Stimulated activated CD4-positive, alpha-beta T cell treated with anti-CD3 and anti-CD28 coated beads, TNF-alpha, amount 100 ng/mL, for 1 hour (primary cell): ENCODE measurements at regions not wholly inside any gene's neighbourhood (a gene's known extent, or its start where the extent isn't known, plus 50 kb on each side); places are given as distances from the start of the nearest gene placed in this dataset.
"Not testable (repeated sequence)": the region's sequence is repeated elsewhere in the genome, so short reads cannot be mapped to it uniquely, and the experiment has no call there.

Experiments used
- DNase-seq, 3 donors: peaks; one replicate each; pipeline ENCODE4 v3.0.0-alpha.2; 2020; ENCODE audit warnings: low read depth in 3 of 3, low spot score in 1 of 3

- DNase-seq, result no peak
These were observed 469.9 kb upstream of the CBLB start for GRCh38 chr3:106338582-106339214.

DNA sequence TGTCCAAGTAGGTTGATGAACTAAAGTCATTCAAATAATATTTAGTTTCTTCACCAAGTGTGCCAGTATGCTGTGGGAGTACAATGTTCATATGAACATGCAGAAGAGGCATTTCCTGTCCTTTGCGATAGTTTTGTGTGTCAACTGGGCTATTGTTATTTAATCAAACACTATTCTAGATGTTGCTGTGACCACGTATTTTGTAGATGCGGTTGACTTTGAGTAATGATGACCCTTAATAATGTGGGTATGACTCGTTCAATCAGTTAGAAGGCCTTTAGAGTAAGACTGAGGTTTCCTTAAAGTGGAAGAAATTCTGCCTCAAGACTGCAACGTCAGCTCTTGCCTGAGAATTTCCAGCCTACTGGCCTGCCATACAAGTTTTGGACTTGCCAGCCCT, 470.7 kb upstream of the CBLB start:
- no peak for DNase-seq

DNA sequence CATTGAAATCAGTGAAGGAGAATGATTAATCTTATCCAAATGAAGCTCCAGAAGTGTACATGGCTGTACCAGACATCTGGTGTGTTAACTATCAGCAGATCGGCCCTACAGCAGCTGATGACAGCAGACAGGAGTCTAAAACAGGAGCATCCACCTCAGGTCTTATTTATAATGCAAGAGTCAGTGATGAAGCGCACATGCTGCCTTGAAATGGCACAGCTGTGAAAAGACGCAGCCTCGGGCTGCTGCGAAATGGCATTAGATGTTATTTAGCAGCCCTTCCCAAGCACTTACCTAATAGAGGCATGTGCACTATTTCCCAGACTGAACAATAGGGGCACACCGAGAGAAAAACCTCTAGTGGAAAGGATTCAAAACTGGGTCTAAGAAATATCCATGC, 472.3 kb upstream of the CBLB start:
- no peak for DNase-seq

DNA sequence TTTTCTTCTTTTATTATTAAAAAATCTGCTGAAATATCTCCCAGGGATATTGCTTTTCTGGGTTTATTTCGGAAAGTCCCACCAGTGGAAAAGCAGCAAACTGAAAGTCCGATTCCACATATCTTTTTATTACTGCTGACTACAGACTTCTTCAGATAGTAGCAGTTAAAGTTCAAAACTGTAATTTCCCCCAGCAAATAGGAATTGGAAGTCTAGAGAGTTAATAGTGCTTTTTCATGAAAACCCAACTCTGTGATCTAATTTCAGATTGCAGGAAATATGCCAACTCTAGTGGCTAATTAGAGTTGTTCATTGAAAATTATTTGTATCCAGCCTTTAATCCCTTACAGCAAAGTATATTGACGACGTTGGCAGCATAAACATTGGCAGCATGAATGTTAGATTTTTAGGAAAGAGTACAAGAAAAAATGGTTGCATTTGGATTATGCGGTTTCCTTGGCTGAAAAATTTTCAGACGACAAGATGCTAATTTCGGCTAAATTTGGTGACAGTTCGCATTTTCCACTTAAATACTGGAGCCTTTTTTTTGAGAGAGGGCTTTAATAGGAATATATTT, 472.9 kb upstream of the CBLB start:
- no peak for DNase-seq

DNA sequence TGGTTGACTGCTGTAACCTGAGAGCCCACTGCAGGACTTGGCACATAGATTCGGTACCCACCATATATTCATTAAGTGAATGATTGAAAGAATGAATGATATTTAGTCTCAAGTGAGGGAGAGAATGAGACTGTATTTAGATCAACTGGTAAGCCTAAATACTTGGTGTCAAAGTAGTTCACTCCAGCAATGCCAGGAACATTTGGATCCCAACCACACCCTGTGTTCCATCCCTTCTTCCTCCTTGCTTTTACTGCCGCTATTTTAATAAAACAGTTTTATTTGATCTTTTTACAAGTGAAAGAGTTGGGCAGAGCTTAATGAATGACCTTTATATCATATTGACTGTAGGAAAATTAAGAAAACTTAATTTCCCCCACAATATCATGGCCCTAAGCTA, 473.6 kb upstream of the CBLB start:
- no peak for DNase-seq

DNA sequence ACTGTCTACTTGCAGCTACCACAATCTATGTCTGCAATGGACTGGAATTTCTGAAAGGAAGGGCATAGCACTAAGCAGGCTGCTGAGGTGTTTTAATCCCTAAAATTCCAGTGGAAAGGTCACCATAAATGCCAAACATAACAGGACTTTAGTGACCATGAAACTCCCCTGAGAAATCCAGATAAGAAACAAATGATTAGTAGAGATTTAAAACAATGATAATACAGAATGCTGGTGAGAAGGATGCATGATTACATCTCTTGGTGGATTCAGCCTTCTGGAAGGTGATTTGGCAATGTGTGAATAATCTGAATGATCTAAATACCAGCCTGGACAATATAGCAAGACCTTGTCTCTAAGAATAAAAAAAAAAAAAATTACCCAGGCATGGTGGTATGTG, 475.0 kb upstream of the CBLB start:
- DNase-seq, result no peak

GRCh38 chr3:106345353-106346027, 476.7 kb upstream of the CBLB start:
- DNase-seq, result no peak

- DNase-seq, result no peak
These were observed 478.5 kb upstream of the CBLB start for GRCh38 chr3:106347350-106347749.

- DNase-seq, result no peak
These were observed 479.4 kb upstream of the CBLB start for GRCh38 chr3:106348139-106348690.

DNA sequence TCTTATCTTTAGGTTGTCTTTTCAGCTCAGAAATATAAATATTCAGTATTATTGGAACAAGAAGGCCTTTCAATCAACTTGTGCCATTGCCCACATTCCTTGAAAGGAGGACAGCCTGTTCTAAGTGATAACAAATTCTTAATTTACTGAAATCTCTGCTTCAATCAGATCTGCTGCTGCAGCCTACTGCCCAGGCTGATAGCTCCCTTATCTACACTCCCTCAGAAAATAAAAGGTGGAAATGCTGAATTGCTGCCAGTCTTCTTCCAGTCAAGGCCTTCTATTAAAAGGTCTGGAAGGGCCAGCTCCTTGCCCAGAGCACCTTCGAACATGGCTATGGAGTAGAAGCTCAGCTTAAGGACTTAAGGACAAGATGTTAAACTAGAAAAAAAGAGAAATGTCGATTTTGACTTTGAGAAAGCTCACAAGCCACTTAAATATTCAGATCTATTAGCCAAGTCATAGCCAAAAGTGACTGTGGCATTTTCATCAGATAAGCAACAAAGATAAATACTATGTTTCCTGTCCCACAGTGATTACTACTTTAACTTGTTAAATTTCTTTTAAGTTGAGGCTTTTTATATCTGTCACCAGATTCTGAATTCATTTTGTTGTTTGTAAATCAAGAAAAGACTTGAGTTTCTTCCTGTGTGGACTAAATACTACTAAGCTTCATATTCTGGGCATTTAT, 480.5 kb upstream of the CBLB start:
- no peak for DNase-seq

- no peak for DNase-seq
These were observed 487.1 kb upstream of the CBLB start for GRCh38 chr3:106355873-106356272.

DNA sequence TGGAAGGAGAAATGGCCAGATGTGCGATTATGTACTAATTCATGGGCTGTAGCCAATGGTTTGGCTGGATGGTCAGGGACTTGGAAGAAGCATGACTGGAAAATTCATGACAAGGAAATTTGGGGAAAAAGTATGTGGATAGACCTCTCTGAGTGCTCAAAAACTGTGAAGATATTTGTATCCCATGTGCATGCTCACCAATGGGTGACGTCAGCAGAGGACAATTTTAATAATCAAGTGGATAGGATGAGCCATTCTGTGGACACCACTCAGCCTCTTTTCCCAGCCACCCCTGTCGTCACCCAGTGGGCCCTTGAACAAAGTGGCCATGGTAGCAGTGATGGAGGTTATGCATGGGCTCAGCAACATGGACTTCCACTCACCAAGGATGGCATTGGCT, 490.9 kb upstream of the CBLB start:
- no peak for DNase-seq

DNA sequence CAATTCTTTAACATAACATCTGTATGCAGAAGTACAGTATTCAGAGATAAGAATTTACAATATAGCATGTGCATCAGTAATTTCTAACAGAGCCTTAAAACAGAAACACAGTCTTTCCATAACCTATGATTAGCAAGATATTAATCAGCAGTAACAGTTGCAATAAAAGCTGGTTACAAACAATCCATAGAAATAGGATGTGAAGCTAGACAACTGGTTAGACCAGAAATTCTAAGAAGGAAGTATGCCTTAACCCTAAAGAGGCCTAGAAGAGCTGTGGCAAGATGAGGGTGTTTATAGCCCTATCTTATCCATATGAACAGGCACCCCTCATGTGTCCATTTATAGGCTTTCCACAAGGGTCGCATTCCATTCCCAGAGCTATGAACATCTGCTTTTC, 492.1 kb upstream of the CBLB start:
- DNase-seq, result not testable (repeated sequence)

DNA sequence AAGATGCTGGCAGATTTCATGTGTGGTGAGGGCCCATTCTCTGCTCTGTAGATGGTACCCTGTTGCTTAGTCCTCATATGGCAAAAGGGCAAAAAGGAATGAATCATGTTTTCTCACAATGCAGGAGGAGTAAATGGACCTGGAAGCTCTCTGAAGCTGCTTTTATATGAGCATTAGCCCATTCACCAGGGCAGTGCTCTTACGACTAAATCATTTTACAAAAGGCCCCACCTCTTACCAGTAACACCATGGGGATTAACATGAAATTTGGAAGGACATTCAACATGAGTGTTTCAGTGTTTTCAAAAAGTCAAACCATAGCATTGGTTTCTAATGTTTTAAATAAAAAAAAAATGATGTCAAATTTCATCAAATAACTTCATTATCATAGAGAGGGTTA, 495.7 kb upstream of the CBLB start:
- DNase-seq, result no peak

- no peak for DNase-seq
These were observed 496.4 kb upstream of the CBLB start for GRCh38 chr3:106365061-106365691.

GRCh38 chr3:106366352-106366751, 497.5 kb upstream of the CBLB start:
- no peak for DNase-seq

DNA sequence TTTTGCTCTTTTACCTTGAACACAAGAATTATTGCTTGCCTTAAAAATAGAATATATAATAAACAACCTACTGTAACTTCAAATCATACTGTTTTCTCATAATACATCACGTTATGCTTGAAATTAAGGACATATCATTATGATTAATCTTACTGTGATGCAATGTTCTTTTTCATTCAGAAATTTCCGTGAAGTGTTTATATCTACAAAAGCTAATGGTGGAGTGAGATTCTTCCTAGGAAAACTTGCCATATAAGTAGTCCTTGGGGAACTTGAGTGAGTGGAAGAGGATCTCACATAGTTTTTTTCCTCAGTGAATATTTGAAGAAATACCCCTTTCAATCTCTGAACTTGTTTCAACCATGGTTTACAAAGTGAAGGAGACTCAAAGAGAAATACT, 498.7 kb upstream of the CBLB start:
- DNase-seq, result no peak

DNA sequence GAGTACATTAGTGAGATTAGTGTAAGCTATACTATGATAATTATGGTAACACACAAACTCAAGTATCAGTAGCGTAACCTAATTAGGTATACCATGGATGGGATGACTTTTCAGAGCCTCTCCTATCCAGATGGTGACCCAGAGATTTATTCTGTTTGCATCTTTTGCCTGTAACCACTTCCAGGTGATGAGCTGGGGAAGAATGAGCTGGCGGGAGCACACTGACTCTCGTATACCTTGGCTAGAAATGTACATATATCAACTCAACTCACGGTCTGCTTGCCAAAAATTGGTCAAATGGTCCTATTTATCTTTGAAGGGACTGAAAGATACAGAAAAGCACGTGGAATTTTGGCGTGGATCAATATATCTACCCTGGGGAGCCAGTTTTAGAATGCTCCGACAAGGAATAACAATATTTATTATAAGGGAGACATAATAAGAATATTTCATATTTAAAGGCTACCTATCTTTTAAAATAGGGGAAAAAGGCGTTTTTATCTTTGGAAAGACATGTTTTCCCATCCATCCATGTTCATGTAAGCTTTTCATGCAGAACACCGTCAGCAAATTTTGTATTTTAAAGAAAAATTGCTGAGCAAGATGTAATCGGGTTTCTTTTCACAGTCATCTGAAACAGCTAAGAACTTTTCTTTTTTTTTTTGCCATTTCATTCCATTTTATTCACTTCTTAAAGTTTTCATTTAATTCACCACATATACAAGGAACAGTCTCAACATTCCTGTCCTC, 502.6 kb upstream of the CBLB start:
- DNase-seq, result no peak

DNA sequence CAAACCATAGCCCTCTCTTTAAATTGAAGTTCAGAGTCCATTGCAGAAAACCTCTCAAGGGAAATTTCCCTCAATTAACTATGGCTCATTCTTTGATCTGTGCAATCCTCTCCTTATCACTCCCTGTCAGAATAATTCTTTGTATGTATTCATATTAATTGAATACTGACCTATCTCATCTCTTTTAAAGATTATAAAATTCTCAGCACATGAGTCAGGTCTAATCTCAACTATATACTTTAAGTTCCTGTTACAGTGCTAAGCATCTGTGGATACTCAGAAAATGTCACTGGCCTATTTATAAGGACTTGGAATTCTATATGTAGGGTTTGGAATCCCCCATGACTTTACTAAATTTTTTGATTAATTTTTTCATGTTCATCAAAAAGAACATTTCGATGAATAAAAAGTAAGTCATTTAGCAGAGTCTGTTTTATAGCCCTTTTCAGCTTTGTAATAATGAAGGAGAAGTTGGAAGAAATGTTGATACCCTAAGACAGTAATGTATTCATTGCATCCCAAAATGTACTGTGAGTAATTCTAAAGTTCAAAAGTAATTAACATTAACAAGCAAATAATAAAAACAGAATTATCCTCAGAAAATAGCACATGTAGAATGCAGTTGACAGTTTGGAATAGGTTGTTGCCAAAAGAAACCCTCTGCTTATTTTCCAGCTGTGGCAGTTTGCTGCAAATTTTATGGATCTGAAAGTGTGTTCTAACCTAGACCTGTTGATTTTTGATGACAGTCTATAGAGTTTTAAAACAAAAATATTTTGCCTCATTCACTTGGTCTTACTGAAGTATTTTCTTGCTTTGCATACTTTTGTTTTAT, 503.4 kb upstream of the CBLB start:
- no peak for DNase-seq

DNA sequence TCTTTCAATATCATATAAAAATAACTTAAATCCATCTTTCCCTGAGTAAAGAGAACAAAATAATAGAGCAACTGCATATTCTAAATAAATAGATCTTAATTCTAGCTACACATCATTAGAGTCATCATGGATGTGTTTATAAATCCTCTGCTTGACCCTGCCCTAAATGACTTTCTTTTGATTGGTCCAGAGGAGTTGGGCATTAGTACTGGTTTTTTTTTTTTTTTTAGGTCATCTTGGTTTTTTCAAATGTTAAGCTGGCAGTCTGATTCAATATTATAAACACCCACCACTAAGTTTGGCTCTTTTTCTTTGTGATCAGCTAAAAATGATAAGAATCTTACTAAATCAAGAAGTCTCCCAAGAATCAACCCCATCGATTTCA, 504.0 kb upstream of the CBLB start:
- no peak for DNase-seq
